Fibroblast of the aortic adventitia (primary cell): ENCODE measurements at regions not wholly inside any gene's neighbourhood (a gene's known extent, or its start where the extent isn't known, plus 50 kb on each side); places are given as distances from the start of the nearest gene placed in this dataset.

Experiments used
- DNase-seq: peaks from one replicate; pipeline ENCODE4 v3.0.0-alpha.2; 2010; ENCODE audit warnings: low read depth
- H3K4me3 ChIP-seq: 2 replicates; pipeline ENCODE4 v1.5.1; 2011; ENCODE audit warnings: low read depth, mild to moderate bottlenecking, control low read depth, low read length, moderate library complexity
- CTCF ChIP-seq: IDR thresholded peaks from 2 replicates; pipeline ENCODE4 v1.5.1; 2011; ENCODE audit warnings: mild to moderate bottlenecking, low read length, control low read depth, inconsistent platforms; ENCODE audit not compliant: insufficient read depth

- no peak for DNase-seq
- TF ChIP-seq CTCF, result no peak
- no peak overlapping the region for H3K4me3 ChIP-seq
Measured at GRCh38 chr6:66200390-66200789, 493.4 kb upstream of the EYS start.

- no peak for DNase-seq
- no peak overlapping the region for H3K4me3 ChIP-seq
- TF ChIP-seq CTCF, result no peak
Measured at GRCh38 chr6:66199171-66199570, 492.1 kb upstream of the EYS start.

DNA sequence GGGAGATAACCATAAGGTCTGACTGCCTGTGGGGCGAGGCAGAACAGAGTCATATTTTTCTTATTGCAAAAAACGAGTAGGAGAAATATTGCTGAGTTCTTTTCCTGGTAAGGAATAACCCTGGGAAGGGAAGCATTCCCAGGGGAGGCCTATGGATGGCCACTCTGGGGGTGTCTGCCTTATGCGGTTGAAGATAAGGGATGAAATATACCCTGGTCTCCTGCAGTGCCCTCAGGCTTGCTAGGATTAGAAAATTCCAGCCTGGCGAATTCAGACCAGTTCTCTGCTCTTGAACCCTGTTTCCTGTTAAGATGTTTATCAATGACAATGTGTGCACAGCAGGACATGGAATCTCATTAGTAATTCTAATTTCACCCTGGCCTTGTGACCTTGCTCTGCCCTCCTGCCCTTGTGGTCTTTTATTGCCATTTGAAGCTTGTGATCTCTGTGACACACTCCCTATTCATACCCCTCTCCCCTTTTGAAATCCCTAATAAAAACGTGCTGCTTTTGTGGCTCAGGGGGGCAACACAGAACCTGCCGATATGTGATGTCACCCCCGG lies 491.1 kb upstream of the EYS start:
- no peak for DNase-seq
- no peak for TF ChIP-seq CTCF
- no peak overlapping the region for H3K4me3 ChIP-seq

DNA sequence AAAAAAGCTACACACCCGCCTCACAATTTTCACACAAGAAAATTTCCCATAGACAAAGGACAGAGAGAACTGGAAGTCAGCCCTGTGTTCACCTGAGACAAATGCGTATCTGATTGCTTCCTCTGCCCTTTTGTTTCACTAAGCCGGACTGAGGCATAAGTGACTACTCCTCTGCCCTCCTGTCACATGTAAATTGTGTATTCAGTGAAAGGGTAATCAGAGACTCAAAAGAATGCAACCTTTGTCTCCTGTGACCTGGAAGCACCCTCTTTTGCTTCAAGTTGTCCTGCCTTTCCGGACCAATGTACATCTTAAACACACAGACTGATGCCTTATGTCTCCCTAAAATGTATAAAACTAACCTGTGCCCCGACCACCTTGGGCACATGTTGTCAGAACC lies 483.8 kb upstream of the EYS start:
- TF ChIP-seq CTCF, result no peak
- no peak for DNase-seq
- H3K4me3 ChIP-seq, result no peak overlapping the region

GRCh38 chr6:66189915-66190314 lies 482.9 kb upstream of the EYS start:
- DNase-seq, result no peak
- no peak for TF ChIP-seq CTCF
- H3K4me3 ChIP-seq, result no peak overlapping the region

GRCh38 chr6:66186756-66187155 lies 479.7 kb upstream of the EYS start:
- H3K4me3 ChIP-seq, result no peak overlapping the region
- DNase-seq, result no peak
- no peak for TF ChIP-seq CTCF

DNA sequence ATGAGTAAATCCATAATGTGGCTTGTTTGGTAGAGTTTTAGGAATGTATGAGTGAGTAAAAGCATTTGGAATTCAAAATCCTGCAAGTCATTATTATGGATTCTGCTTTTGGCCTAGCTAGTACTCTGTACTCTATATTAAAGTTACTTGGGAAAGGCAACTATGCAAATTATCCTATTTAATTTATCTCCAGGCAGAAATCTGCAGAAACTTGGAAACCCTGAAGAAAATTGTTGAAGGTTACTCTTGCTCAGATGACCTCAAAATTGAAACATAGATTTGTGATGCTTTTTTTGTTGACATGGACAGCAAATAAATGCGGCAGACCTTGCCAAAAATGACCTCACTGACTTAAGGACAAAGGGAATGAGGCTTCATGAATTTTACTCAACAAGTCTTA lies 477.1 kb upstream of the EYS start:
- no peak for TF ChIP-seq CTCF
- DNase-seq, result peak; percentile 1

More for the DNA sequence above, 477.1 kb upstream of the EYS start:
- no peak overlapping the region for H3K4me3 ChIP-seq
